ENCODE measurements at regions not wholly inside any gene's neighbourhood (a gene's known extent, or its start where the extent isn't known, plus 50 kb on each side); places are given as distances from the start of the nearest gene placed in this dataset.

GRCh38 chr1:195721210-195721971 lies 886.8 kb downstream of the KCNT2 start:
- in situ Hi-C loops (cut with MboI; ENCODE audit: low sequenced_read_pairs in 4 of 4), result no loop called here
- no peaks in the 10 kb centered on the region for H3K9me3 ChIP-seq
- H3K27ac ChIP-seq, result no peak overlapping the region
- no peaks in the 10 kb centered on the region for H3K36me3 ChIP-seq
- TF ChIP-seq POLR2A (IDR thresholded peaks at IDR 0.05), result no peak
- TF ChIP-seq CTCF (IDR thresholded peaks at IDR 0.05 in 4 of 5, conservative IDR thresholded peaks at IDR 0.05 in 1 of 5), result no peak
- no peaks in the 10 kb centered on the region for H3K4me1 ChIP-seq
- intact Hi-C loops (cut with DNase I; ENCODE audit: low total_unique reads), result no loop called here
- no peak for DNase-seq
- ATAC-seq, result no peak
- no peak overlapping the region for H3K4me3 ChIP-seq
- no peaks in the 10 kb centered on the region for H3K27me3 ChIP-seq

- ATAC-seq, result no peak
- no peak for DNase-seq
- Histone ChIP-seq H3K27me3 (no peaks in the 10 kb centered on the region), H3K9me3 (no peaks in the 10 kb centered on the region), H3K27ac (no peak overlapping the region), H3K4me1 (no peaks in the 10 kb centered on the region), H3K4me3 (no peak overlapping the region), H3K36me3 (no peaks in the 10 kb centered on the region)
- intact Hi-C loops (cut with DNase I; ENCODE audit: low total_unique reads) (no loop called here), in situ Hi-C loops (cut with MboI; ENCODE audit: low sequenced_read_pairs in 4 of 4) (no loop called here)
- TF ChIP-seq POLR2A (IDR thresholded peaks at IDR 0.05), result no peak
- no peak for TF ChIP-seq CTCF (IDR thresholded peaks at IDR 0.05 in 4 of 5, conservative IDR thresholded peaks at IDR 0.05 in 1 of 5)
Measured at GRCh38 chr1:195717651-195718050, 890.6 kb downstream of the KCNT2 start.

- Histone ChIP-seq H3K9me3 (no peaks in the 10 kb centered on the region), H3K4me3 (no peak overlapping the region), H3K27ac (no peak overlapping the region), H3K36me3 (no peaks in the 10 kb centered on the region), H3K27me3 (no peaks in the 10 kb centered on the region), H3K4me1 (no peaks in the 10 kb centered on the region)
- intact Hi-C loops (cut with DNase I; ENCODE audit: low total_unique reads), result no loop called here
- in situ Hi-C loops (cut with MboI; ENCODE audit: low sequenced_read_pairs in 4 of 4), result no loop called here
- TF ChIP-seq POLR2A (IDR thresholded peaks at IDR 0.05), result no peak
- no peak for TF ChIP-seq CTCF (IDR thresholded peaks at IDR 0.05 in 4 of 5, conservative IDR thresholded peaks at IDR 0.05 in 1 of 5)
- DNase-seq, result no peak
- no peak for ATAC-seq
Measured at GRCh38 chr1:195715652-195716051, 892.6 kb downstream of the KCNT2 start.

GRCh38 chr1:195714248-195714647 lies 894.0 kb downstream of the KCNT2 start:
- no peak for ATAC-seq
- DNase-seq, result no peak
- in situ Hi-C loops (cut with MboI; ENCODE audit: low sequenced_read_pairs in 4 of 4), result no loop called here
- Histone ChIP-seq H3K36me3 (no peaks in the 10 kb centered on the region), H3K27me3 (no peaks in the 10 kb centered on the region), H3K4me1 (no peaks in the 10 kb centered on the region), H3K4me3 (no peak overlapping the region), H3K27ac (no peak overlapping the region), H3K9me3 (no peaks in the 10 kb centered on the region)
- intact Hi-C loops (cut with DNase I; ENCODE audit: low total_unique reads), result no loop called here
- TF ChIP-seq CTCF (IDR thresholded peaks at IDR 0.05 in 4 of 5, conservative IDR thresholded peaks at IDR 0.05 in 1 of 5), result no peak
- TF ChIP-seq POLR2A (IDR thresholded peaks at IDR 0.05), result no peak

- no peak for ATAC-seq
- H3K27ac ChIP-seq, result no peak overlapping the region
- H3K27me3 ChIP-seq, result no peaks in the 10 kb centered on the region
- TF ChIP-seq POLR2A (IDR thresholded peaks at IDR 0.05) (no peak), CTCF (IDR thresholded peaks at IDR 0.05 in 4 of 5, conservative IDR thresholded peaks at IDR 0.05 in 1 of 5) (no peak)
- H3K9me3 ChIP-seq, result no peaks in the 10 kb centered on the region
- no peak for DNase-seq
- in situ Hi-C loops (cut with MboI; ENCODE audit: low sequenced_read_pairs in 4 of 4) (no loop called here), intact Hi-C loops (cut with DNase I; ENCODE audit: low total_unique reads) (no loop called here)
- no peaks in the 10 kb centered on the region for H3K36me3 ChIP-seq
- H3K4me1 ChIP-seq, result no peaks in the 10 kb centered on the region
- H3K4me3 ChIP-seq, result no peak overlapping the region
Measured at GRCh38 chr1:195709821-195710220, 898.4 kb downstream of the KCNT2 start.
